ENCODE measurements at regions not wholly inside any gene's neighbourhood (a gene's known extent, or its start where the extent isn't known, plus 50 kb on each side); places are given as distances from the start of the nearest gene placed in this dataset.
"Not testable (repeated sequence)": the region's sequence is repeated elsewhere in the genome, so short reads cannot be mapped to it uniquely, and the experiment has no call there.

DNA sequence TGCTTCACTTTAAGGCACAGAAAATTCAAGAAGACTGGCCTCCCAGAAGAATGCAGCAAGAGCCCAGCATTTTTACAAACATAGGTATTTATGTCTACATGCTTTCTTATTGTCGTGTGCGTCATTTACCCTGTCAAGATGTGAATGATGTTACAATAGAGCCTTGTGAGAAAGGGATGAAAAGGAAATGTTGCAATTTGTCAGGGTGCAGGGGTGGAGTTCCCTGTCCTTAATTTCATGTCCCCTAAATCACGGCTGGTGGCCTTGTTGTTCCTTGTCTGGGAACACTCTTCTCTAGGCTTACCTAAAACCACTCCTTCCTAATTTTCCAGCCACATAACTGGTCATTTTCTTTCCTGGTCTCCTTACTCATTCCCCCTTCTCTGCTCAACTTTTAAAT lies 194.2 kb downstream of the TXNL1 start:
- DNase-seq (ENCODE audit: low read depth in 2 of 2): no peak

DNA sequence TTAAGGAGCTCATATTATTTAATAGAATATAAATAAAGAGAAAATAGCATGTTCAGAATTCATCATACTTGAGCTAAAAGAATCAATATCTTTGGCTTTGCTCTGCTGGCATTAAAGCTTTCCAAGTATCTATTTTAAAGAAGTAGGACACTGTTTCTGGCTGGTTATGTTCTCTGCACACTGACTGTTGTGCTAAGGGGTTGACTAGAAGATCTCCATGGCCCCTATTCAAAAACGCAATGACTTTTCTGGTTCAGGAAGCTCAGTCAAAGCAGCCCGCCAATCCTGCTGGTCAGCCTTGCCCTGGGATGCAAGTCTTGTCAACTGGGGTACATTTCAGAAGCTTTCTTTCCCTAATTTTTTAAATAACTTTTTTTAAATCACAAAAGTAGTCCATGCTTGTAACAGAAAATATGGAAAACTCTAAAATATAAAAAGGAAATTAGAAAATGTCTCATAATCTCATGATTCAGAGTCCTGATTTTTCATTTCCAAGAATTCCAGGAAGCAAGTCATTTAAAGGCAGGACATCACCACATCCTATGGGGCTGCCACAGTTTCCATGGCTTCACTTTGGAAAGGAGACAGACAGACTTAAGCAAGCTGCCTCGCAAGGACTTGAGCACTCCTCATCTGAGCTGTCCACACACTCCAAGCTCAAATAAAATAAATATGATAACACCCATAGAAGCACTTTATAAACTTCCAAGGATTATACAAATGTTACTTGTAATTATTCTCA lies 195.1 kb downstream of the TXNL1 start:
- DNase-seq (ENCODE audit: low read depth in 2 of 2): peak; percentile 31 to 32

DNA sequence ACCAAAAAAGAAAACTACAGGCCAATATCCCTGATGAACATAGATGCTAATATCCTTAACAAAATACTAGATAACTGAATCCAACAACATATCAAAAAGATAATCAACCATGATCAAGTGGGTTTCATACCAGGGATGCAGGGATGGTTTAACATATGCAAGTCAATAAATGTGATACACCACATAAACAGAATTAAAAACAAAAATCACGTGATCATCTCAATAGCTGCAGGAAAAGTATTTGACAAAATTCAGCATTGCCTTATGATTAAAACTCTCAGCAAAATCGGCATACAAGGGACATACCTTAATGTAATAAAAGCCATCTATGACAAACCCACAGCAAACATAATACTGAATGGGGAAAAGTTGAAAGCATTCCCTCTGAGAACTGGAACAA lies 199.9 kb downstream of the TXNL1 start:
- not testable (repeated sequence) for DNase-seq (ENCODE audit: low read depth in 2 of 2)

DNA sequence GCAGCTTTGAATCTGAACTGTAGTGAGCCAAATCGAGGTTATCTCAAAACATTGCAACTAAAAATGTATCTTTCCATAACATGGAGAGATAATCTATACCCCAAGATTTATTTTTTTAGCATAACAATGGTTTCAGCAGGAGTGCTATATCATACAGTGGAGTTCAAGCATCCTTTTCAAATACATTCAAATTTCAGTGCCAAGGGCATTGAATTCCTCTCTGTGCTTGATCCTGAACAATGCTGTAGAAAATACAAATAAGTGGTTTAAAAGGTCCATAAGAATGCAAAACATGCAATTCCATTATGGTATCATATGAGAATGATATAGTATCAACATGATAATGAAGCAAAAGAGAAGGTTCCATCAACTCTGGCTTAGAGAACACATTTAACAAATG lies 201.7 kb downstream of the TXNL1 start:
- no peak for DNase-seq (ENCODE audit: low read depth in 2 of 2)

DNA sequence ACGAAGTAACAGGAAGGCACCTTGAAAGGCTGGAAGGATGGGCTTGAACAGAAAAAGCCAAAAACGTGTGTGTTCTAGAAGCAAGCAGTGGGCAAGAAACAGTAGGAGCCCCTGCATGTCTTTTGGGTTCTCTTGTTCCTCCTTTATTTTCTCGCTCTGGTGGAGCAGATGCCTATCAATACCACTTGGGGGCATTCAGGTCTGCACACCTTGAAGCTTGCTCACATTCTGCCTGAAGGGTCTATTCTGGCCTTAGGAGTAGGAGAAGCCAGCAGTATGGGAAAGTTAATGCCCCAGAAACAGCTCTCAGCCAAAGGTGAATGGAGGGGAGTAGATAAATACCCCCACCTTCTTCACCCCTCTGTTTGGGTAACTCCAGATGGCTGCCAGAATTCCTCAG lies 204.5 kb downstream of the TXNL1 start:
- no peak for DNase-seq (ENCODE audit: low read depth in 2 of 2)

DNA sequence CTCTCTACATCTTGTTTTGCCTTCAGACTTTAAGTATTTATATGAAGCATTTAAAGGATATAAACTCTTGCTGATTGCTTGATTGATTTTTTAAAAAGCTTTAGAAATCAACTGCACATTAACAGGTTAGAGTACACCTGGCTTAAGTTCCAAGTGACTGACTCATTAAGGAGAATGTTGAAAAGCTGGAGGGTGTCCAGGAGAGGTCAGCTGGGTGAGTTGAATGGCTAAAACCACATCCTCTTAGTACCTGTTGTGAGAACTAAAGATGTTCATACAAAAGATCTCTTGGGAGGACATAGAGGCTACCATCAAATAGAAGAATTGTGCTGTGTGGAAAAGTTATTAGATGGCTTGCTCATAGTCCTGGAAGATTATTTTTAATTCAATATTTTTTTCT lies 206.8 kb downstream of the TXNL1 start:
- no peak for DNase-seq (ENCODE audit: low read depth in 2 of 2)

DNA sequence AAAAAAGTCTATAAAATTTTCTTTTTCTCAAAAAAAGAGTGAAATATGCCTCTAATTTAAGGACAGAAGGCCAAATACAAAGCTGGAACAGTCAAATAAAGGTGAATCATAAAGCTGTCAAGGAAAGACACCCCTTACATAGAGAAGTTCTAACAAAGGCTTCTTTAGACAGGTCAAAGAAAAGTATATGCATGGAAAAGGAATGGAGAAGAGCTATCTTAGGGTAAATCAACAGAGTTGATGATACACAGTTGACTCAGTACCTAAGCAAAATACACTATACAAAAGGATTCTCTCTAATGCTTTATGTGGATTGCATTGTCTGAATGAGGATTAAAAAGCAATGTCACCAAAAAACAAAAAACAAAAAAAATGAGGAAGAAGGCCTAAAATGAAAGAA lies 214.8 kb downstream of the TXNL1 start:
- no peak for DNase-seq (ENCODE audit: low read depth in 2 of 2)

DNA sequence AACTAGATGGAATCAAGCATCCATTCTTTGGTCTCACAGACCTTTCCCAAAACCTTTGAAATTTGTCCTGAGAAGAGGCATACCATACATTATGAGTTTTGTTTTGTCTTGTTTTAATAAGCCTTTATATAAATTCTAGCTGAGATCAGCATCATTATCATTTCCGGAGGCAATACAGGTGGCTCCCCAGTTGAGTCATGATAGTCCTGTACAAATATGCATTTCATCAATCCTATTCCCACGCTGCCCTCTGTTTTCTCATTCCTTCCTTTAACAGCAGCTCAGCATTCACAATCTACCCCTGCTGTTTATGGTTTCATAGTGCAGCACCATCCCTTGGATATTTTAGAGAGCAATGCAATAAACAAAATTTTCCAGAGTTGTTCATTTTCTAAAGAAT lies 216.7 kb downstream of the TXNL1 start:
- no peak for DNase-seq (ENCODE audit: low read depth in 2 of 2)

DNA sequence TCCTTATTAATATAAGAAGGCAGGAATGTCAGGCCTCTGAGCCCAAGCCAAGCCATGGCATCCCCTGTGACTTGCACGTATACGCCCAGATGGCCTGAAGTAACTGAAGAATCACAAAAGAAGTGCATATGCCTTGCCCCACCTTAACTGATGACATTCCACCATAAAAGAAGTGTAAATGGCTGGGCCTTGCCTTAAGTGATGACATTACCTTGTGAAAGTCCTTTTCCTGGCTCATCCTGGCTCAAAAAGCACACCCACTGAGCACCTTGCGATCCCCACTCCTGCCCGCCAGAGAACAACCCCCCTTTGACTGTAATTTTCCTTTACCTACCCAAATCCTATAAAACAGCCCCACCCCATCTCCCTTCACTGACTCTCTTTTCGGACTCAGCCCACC lies 217.5 kb downstream of the TXNL1 start:
- not testable (repeated sequence) for DNase-seq (ENCODE audit: low read depth in 2 of 2)

DNA sequence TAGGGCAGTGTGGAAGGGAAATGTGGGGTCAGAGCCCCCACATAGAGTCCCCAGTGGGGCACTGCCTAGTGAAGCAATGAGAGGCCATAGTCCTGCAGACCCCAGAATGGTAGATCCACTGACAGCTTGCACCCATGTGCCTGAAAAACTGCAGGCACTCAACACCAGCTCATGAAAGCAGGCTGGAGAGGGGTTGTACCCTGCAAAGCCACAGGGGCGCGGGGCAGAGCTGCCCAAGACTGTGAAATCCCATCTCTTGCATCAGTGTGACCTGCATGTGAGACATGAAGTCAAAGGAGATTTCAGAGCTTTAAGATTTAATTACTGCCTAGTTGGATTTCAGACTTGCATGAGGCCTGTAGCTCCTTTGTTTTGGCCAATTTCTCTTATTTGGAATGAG lies 224.0 kb downstream of the TXNL1 start:
- DNase-seq (ENCODE audit: low read depth in 2 of 2): no peak

DNA sequence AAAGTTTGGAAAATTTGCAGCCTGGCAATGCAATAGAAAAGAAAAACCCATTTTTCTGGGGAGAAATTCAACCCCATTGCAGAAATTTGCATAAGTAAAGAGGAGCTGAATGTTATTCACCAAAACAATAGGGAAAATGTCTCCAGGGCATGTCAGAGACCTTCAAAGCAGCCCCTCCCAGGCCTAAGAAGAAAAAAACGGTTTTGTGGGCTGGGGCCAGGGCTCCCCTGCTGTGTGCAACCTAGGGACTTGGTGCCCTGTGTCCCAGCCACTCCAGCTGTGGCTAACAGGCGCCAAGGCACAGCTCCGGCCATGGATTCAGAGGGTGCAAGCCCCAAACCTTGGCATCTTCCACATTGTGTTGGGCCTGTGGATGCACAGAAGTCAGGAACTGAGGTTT lies 224.5 kb downstream of the TXNL1 start:
- no peak for DNase-seq (ENCODE audit: low read depth in 2 of 2)

DNA sequence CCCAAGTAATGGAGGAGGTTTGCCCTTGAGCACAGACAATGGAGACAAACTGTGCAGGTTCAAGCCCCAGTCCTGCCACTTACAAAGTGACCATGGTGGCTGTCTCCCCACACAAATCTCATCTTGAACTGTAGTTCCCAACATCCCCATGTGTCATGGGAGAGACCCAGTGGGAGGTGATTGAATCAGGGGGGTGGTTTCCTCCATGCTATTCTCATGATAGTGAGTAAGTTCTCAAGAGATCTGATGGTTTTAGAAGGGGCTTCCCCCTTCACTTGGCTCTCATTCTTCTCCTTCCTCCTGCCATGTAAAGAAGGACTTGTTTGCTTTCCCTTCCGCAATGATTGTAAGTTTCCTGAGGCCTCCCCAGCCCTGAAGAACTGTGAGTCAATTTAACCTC lies 225.4 kb downstream of the TXNL1 start:
- DNase-seq (ENCODE audit: low read depth in 2 of 2): no peak

DNA sequence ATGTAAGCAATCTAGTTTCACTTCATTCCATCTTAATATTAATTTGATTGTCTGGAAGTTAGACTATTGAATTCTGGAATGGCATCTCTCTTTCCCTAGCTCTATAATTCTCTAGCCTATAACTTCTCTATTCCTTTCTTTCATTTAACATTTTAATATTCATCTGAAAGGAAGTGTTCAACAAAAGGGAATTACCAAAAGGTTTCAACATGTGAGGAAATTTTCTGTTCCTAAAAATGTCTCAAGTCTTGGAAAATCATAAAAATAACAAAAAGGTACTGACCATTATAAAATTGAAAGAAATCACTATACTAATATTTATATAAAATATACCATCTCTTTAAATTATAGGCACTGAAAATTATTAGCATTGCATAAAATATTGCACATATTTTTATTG lies 228.7 kb downstream of the TXNL1 start:
- no peak for DNase-seq (ENCODE audit: low read depth in 2 of 2)

DNA sequence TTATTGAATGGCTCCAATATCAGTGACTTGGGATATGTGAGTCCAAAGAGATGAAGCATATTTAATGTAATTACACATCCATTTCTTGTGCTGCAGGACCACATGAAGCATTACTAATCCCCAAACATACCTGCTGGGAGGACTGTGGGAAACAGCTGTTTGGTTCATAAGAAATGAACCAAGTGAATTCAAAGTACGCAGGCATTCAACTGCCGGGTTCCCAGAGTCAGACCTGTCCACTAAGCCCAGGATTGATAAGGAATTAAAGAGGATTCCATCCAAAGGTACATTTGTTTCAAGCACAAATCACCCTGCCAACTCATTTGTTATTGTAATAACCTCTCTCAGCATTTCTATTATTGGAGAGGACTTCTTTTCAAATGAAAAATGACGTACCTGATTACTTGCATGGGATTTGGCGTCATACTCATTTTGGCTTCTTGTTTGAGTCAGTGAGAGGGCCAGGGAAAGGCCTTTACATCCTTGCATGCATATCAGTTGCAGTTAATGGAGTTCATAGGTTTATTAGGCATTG lies 230.7 kb downstream of the TXNL1 start:
- DNase-seq (ENCODE audit: low read depth in 2 of 2): no peak

DNA sequence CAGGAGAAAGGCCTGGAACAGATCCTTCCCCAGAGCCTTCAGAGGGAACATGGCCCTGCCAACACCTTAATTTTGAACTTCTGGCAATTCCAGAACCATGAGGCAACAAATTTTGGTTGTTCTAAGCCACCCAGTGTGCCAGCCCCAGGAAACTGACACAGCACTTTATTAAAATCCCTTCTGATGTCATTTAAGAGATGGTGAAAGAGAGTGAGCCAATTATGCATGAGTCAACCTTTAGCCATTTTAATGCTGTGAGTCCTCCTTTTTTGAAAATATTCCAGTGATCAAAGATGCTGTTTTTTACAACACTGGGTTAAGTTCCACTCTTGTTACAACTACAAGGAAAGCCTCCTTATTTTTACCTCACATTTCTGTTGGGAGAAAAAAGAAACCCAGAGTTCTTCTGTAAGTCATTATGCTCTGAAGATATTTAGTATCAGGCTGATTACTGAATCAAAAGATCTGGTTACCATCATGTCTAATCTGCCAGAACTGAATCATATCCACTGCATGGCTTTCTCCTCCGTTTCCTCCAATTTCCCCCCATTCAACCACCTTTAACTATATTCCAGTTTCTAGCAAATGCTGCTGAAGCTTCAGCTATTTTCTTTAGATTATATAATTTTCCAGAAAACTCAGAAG lies 235.4 kb downstream of the TXNL1 start:
- peak in 1 of 2 donors; percentile 3 for DNase-seq (ENCODE audit: low read depth in 2 of 2)

DNA sequence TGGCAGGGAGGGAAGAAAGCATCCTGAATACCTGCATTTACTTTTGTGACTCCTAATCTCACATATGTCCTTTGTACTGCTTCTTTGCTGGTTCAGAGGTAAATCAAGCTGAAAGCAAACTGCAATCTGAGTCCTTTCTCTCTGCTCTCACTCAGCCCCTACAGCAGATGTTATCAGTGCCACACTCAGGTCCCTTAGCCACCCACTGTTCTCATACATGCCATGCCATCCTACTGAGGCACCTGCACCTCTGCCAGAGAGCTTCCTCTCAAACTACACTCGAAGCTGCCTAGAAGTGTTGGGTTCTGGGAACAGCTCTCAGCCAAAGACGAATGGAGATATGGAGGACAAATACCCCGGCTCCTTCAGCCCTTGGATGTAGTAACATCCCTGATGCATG lies 244.5 kb downstream of the TXNL1 start:
- DNase-seq (ENCODE audit: low read depth in 2 of 2): no peak

DNA sequence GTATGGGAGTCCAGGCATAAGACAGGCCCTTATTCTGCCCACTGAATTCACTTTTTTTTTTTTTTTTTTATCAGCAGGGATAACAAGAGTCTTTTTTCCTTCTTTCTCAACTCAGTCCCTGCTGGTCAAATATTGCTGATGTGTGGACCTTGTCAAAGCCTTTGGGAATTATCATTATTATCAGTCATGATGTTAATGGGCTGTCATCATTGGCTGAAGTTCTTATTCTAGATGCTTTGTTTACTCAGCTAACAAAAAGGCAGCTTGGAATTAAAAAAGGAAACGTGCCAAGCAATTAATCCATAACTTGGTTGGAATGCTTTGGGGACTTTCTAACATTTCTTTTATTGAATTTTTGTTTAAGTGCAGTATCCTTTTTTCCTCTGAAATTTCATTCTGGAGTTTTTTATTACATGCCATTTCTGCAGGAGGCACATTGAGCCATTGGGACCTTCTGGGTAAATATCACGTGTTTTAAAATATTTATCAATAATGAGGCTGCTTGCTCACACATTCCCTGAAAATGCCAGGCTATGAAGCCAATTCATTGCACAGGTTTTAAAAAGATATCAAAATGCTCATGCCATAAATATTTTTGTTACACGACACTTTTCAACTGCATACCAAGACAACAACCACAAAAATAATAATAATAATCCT lies 246.3 kb downstream of the TXNL1 start:
- no peak for DNase-seq (ENCODE audit: low read depth in 2 of 2)

DNA sequence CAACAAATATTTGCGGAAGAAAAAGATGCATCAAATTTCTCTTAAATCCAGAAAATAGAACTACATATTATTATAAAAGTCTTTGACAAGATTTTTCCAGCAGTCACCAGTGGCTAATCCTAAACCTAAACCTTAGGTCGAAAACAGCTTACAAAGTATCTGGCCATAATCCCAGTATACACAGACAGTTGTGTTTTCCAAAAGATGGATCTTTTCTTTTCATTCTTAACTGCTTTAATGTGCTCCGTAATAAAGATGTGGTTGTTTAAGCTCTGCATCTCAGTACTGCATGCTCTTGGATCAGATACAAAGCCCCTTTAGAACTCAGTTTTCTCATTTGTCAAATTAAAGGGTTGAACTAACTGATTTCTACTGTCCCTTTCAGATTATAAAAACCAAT lies 247.8 kb downstream of the TXNL1 start:
- no peak for DNase-seq (ENCODE audit: low read depth in 2 of 2)

DNA sequence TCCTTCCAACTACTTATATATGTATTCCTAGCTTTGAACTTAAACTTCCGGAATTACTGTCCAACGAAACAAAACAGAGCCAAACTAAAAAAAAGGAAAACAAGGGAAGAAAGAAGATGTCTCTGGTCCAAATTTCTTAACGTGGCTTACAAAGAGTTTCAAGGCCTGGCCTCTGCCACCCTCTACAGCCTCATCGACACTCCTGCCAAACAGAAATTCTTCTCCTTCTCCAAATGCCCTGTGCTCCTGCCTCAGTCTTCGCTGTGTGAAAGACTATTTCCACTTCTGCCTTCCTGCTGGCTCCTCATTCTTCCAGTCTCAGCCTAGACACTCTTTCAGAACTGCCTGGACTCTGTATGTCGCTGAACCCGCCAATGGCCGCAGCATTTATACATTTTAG lies 249.2 kb downstream of the TXNL1 start:
- no peak for DNase-seq (ENCODE audit: low read depth in 2 of 2)

DNA sequence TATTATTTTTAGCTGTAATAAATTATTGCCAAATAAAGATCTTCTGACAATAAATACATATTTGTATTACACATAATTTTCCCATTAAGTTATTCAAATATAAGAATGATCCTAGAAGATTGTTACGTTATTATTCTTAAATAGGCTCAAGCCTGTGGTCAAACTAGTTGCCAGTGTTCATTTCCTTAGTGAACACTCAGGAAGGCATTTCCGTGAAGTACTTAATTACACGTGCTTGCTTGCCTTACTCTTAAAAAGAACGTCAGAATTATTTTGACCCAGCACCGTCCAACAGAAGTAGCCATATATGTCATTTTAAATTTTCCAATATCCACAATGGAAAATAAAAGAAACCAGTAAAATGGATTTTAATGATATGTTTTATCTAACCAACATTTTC lies 249.8 kb downstream of the TXNL1 start:
- DNase-seq (ENCODE audit: low read depth in 2 of 2): peak in 1 of 2 donors; percentile 50

DNA sequence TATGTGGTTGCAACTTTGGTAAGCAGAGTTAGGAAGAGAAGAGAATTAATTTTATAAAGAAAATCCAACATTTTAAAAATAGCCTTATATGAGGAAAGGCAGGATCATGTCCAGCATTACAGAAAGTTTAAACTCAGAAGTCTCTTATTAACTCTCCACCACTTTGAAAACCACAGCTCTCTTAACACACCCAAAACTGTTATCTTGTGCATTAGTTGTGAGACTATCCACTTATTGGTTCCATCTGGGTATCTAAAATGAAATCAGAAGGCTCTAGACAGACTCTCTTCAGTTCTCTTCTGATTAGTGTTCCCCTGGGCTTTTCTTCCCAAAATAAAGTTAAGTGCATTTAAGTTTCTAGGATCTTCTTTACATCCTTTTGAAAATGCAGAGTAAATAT lies 251.5 kb downstream of the TXNL1 start:
- no peak for DNase-seq (ENCODE audit: low read depth in 2 of 2)

DNA sequence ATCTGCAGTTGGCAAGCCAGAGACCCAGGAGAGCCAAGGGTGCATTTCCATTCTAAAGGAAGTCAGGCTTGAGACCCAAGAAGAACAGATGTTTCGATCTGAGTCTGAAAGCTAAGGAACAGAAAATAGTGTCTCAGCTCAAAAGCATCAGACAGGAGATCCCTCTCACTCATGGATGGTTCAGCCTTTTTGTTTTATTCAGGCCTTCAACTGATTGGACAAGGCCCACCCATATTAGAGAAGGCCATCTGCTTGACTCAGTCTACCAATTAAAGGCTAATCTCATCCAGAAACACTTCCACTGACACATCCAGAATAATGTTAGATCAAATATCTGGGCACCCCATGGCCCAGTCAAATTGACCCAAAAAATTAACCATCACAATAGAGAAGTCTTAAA lies 255.0 kb downstream of the TXNL1 start:
- no peak for DNase-seq (ENCODE audit: low read depth in 2 of 2)

DNA sequence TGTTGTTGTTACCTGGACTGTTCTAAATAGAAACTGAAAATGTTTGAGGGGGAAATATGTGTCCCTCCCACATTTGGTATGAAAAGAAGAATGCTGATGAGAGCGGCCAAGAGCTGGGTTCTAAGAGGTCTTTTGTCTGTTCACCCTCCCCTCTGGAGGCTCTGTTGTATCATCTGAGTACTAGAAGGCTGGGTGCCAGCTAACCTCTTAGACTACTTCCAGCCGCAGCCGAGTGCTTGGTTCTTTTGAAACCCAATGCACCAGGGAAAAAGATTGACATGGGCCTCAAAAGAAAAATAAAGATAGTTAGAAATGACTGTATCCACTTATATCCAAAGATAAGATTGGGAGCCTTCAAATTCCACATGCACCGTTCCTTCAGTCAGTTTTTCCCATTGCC lies 255.9 kb downstream of the TXNL1 start:
- no peak for DNase-seq (ENCODE audit: low read depth in 2 of 2)
